ENCODE measurements at regions not wholly inside any gene's neighbourhood (a gene's known extent, or its start where the extent isn't known, plus 50 kb on each side); places are given as distances from the start of the nearest gene placed in this dataset.

- no peak for DNase-seq (ENCODE audit: low read depth in 2 of 3, low spot score in 2 of 3)
These were observed 205.4 kb upstream of the XYLT1 start for GRCh38 chr16:17676171-17676570.

DNA sequence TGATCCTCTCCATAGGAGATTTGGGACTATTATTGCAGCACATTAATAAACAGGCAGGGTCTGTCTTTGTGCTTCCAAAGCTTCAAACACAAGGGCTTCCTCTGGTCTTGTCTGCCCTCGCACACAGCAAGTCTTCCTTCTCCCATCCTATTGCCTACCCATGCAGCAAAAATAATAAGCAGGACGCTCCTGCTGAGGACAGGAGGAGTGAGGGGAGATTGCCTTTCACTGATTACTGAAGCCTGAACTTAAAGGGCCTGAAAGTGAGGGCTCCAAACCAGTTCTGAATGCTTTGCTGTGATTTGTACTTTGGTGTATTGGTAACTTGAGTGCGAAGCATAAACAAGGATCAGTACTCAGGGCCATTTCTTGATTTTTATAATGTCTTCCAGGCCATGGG lies 197.6 kb upstream of the XYLT1 start:
- no peak for DNase-seq (ENCODE audit: low read depth in 2 of 3, low spot score in 2 of 3)

DNA sequence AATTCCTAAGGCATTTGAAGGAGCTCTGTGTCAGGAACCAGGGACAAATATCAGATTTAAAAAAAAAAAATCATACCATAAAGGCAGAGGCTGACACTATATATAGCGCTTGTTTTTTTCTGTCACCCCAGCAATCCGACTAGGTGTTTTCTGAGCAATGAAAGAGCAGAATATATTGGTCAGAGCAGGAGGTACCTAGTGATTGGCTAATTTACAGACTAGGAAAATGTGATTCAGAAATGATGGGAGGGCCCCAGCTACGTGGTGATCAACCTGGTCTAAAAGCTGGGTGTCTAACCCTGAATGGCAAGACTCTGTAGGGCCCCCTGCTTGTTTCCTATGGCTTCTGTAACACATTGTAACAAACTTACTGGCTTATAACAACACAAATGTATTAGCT lies 195.5 kb upstream of the XYLT1 start:
- DNase-seq (ENCODE audit: low read depth in 2 of 3, low spot score in 2 of 3): no peak

DNA sequence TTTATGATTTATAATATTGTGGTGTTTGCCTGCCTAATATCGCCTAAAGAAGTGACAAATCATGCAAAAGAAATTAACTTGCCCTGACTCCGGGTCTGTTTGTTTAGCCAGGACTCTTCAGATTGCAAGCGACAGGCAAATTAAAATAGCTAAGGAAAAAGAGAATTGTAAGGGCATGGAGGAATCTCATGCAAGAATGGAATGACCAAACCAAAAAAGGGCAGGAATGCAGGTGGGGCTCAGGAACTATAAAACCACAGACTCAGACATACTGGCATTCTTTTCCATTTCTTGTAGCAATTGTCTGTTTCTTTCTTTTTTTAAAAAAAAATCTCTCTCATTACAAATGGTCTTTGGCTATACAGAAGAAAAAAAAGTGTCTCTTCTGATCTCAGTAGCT lies 188.1 kb upstream of the XYLT1 start:
- no peak for DNase-seq (ENCODE audit: low read depth in 2 of 3, low spot score in 2 of 3)

- no peak for DNase-seq (ENCODE audit: low read depth in 2 of 3, low spot score in 2 of 3)
These were observed 186.3 kb upstream of the XYLT1 start for GRCh38 chr16:17657045-17657444.

GRCh38 chr16:17654571-17654970 lies 183.8 kb upstream of the XYLT1 start:
- DNase-seq (ENCODE audit: low read depth in 2 of 3, low spot score in 2 of 3): no peak

DNA sequence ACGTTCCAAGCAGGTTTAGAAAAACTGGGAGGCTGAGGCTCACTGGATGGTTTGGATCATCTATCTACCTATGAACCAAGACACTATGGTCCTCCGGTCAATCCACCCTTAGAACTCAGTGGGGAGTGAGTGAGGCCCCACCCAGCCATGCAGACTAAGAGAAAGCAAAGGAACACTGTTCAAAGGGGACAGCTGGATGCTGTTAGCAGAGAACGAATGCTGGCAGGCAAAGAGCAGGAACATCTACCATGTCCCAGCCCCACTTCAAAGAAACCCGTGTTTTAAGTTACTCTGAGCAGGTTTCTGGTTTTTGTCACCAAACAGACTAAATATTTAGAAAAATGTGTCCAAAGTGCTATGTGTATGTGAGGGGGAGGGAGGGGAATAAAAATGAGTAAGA lies 183.4 kb upstream of the XYLT1 start:
- no peak for DNase-seq (ENCODE audit: low read depth in 2 of 3, low spot score in 2 of 3)

DNA sequence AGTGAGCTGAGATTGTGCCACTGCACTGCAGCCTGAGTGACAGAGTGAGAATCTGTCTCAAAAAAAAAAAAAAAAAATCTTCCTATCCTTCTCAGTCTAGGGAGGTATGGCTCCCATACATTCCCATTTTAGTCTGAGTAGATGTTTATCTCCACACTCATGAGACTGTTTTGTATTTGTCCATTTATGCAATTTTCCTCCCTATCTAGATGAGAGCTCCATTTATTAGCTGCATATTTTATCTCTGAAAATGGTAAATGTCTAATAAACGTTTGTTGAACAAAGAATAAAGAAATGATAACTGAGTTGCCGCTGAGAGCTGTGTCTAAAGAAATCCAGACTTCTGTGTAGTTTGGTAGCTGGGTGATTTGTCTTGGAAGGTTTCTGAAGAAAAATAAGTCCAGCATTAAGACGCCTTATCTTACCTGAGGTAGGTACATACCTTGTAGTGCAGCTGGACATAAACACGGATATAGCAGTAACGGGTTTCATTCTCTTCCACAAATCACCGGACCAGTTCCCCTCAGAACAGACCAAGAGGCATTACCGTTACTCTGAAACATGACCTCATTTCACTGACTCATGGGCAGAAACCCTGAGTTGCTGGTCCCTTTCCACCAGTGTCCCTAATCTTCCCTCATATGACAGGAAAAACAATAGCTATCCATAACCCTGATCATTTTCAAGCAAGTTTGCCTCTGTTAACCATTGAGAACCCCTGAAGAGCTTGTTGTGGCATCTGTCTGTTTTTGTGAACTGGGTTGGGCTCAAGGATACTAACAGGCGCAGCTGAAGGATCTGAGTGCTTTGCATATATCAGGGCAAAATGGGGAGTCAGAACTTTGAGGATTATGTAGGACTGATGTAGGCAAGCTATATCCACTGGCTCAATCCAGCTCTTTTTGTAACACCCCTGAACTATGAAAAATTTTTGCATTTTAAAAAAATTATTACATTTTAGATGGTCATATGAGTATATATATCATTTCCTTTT lies 177.4 kb upstream of the XYLT1 start:
- no peak for DNase-seq (ENCODE audit: low read depth in 2 of 3, low spot score in 2 of 3)

GRCh38 chr16:17643935-17644334 lies 173.2 kb upstream of the XYLT1 start:
- no peak for DNase-seq (ENCODE audit: low read depth in 2 of 3, low spot score in 2 of 3)

DNA sequence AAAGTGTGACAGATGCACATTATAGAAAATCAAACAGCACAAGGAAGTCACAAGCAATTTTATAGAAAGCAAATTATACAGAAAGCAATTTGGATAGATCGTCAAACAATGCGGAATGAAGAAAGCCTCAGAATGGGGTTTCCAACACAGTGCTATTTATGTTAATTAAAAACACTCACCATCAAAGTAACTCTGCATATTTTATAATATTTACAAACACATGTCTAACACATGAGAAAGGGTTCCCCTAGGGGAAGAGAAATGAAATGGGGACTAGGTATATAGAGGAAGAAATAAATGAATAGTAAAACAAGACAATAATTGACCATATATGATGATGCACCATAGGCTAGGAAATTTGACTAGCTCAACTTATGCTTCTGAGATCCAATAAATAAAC lies 171.2 kb upstream of the XYLT1 start:
- no peak for DNase-seq (ENCODE audit: low read depth in 2 of 3, low spot score in 2 of 3)

DNA sequence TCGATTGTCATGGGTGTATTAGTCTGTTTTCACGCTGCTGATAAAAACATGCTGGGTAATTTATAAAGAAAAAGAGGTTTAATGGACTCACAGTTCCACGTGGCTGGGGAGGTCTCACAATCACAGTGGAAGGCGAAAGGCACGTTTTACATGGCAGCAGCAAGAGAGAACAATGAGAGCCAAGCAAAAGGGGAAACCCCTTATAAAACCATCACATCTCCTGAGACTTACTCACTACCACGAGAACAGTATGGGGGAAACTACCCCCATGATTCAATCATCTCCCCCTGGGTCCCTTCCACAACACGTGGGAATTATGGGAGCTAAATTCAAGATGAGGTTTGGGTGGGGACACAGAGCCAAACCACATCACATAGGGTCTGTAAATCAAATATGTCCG lies 167.4 kb upstream of the XYLT1 start:
- no peak for DNase-seq (ENCODE audit: low read depth in 2 of 3, low spot score in 2 of 3)

DNA sequence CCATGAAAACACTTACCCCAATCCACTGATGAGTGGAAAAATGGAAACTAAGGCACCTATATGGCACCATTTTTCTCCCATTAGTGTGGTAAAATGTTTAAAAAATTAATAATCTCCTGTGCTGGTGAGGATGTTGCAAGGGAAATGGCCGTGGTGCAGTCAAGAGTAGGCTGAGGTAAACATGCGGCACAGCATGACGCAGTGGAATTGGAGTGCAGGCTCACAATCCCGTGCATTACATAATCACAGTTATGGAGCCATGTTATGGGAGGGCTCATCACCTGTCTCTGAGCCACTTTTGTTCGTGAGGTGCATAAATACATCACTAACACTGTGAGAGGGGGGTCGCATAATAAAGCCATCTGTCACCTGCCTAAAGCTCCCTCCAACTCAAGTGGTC lies 164.4 kb upstream of the XYLT1 start:
- no peak for DNase-seq (ENCODE audit: low read depth in 2 of 3, low spot score in 2 of 3)

DNA sequence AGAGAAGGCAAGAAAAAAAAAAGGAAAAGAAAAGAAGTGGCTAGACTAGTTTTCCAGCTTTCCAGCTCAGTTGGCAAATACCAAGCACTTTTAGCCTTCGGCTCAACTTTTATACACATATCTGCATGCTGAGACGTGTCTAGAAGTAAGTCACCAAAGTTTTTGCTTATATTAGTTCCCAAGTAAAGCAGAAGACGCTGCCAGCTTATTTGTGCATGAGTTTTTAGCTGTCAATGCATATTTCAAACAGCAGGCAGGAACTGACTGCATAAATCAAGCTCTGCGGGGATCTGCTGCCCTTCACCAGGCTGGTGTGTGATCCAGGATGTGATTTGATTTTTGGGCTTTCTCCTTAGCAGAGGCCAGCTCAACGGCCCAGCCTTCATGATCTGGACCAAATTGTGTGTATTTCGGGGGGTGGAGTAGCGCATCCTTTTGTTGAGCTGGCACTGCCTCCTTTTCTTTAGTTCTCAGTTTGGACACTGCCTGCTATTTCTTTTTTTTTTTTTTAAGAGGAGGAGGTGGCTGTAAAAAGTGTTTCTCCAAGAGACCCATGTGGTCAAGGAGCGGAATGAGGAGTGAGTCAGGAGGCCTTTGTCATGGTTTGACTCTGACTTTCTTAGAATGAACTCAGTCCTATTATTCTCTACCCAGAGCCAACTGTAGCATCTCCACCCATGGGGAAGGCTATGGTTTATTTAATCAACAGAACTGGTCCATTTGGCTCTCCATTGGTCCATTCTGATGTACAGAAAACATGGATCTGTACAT lies 162.6 kb upstream of the XYLT1 start:
- DNase-seq (ENCODE audit: low read depth in 2 of 3, low spot score in 2 of 3): no peak

DNA sequence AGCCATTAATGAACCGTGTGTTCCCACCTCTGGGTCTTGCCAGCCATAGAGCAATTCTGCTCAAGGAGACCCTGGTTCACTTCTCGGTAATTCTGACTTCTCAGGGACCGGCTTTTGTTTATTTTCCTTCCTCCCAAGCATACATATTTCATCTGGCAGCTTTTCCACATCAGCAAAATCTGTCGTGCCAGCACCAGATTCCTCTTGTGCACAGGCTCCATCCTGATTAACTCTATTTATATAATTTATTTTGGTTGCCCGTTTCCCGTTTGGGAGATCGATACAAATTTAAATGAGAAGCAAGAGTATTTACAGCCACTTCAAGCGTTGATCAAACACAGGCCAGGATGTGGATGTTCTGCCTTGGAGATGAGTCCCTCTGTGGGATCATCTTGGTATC lies 161.9 kb upstream of the XYLT1 start:
- no peak for DNase-seq (ENCODE audit: low read depth in 2 of 3, low spot score in 2 of 3)

DNA sequence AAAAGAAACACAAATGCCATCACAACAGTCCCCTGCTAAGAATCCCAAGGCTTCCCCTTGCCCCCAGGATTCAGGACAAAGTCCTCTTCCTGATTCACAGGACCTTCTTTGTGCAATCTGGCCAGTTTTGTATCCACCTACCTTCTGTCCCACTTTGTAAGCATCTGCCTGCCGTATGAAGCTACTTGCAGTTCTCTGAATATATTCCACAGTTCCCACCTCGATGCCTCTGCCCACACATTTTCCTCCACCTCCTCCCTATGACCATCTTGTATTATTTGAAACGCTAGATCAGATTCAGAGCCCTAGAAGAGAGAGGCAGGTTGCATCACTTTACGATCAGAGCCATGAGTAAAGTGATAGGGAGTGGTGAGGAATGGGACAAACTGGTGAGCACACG lies 159.2 kb upstream of the XYLT1 start:
- no peak for DNase-seq (ENCODE audit: low read depth in 2 of 3, low spot score in 2 of 3)

- no peak for DNase-seq (ENCODE audit: low read depth in 2 of 3, low spot score in 2 of 3)
These were observed 158.2 kb upstream of the XYLT1 start for GRCh38 chr16:17628983-17629382.

DNA sequence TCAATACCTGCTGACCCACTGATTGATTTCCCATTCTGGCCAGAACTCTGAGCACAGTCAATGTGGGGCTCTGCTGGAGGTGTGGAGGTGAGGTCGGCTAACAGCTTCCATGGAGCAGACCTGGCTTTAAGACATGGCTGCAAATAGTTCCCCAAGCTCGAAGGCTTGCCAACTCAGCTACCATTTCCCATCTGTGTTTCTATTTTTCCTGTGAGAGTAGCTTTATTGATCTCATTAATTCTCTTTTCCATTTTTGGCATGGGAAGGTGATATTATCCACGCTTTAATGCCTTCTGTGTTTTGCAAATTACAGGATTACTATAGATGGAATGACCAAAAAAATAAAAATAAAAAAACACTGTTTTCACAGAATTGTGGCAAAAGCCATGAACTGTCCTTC lies 151.6 kb upstream of the XYLT1 start:
- no peak for DNase-seq (ENCODE audit: low read depth in 2 of 3, low spot score in 2 of 3)

DNA sequence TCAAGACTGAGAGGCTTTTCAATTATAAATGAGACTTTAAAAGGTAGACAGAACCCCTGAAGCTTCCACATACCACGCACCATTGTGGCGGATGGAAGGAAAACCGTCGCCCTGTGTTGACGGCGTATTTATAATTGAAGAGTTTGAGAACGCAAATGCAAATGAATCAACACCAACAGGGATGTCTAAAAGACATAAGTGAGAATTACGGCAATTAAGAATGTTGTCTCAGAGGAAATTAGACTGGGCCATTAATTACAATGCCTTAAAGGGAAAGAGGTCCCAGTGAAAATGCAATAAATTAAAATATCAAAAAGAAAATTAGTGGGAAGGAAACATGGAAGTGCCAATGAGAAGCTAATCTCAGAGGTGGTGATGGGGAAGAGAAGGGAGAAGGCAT lies 148.5 kb upstream of the XYLT1 start:
- no peak for DNase-seq (ENCODE audit: low read depth in 2 of 3, low spot score in 2 of 3)

GRCh38 chr16:17617021-17617552 lies 146.3 kb upstream of the XYLT1 start:
- DNase-seq (ENCODE audit: low read depth in 2 of 3, low spot score in 2 of 3): no peak

DNA sequence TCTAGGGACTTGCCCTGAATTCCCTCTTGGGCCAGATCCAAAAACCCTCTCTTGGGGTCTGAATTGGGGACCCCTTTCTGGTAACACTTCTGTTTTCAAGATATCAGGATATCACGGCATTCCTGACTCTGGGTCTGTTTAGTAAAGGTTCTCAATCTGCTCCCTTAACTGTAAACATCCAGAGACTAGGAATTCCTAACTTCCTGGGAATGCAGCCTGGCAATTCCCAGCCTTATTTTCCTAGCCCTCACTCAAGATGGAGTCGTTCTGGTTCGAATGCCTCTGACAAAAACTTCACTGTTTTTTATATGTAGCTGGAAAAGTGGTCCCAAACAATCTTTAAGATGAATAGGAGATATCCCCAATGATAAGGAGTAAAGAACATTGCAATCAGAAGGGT lies 141.6 kb upstream of the XYLT1 start:
- DNase-seq (ENCODE audit: low read depth in 2 of 3, low spot score in 2 of 3): no peak

- DNase-seq (ENCODE audit: low read depth in 2 of 3, low spot score in 2 of 3): no peak
These were observed 136.8 kb upstream of the XYLT1 start for GRCh38 chr16:17607609-17608008.

- DNase-seq (ENCODE audit: low read depth in 2 of 3, low spot score in 2 of 3): no peak
These were observed 136.3 kb upstream of the XYLT1 start for GRCh38 chr16:17607075-17607509.
